Erythroblast (primary cell): ENCODE measurements at regions not wholly inside any gene's neighbourhood (a gene's known extent, or its start where the extent isn't known, plus 50 kb on each side); places are given as distances from the start of the nearest gene placed in this dataset.

Experiments used
- GATA1 ChIP-seq: IDR thresholded peaks from 2 replicates; pipeline ENCODE4 v1.6.1; 2011; ENCODE audit warnings: low read depth, mild to moderate bottlenecking, control low read depth, low read length, moderate library complexity
- POLR2A ChIP-seq: IDR thresholded peaks from 2 replicates; pipeline ENCODE4 v1.6.1; 2011; ENCODE audit warnings: mild to moderate bottlenecking, low read length

DNA sequence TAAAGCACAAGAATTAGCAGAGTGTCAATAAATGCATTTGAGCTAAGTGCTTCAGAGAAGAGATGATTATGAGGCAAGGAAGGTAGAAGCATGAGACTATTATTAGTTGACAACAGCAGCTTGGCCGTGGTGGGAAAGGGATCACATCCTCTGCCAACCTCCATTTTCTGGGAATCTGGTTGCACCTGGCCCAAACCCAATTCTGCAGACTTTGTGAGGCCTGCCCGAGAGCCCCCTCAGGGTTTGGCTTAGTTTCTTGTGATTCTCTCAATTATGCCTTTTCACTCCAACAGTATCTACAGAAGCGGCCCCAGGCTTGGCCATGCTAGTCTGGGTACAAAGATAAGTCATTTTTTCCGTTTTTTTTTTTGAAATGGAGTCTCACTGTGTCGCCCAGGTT lies 111.0 kb upstream of the B3GAT2 start:
- TF ChIP-seq POLR2A (no peak), GATA1 (no peak)
